ENCODE measurements at regions not wholly inside any gene's neighbourhood (a gene's known extent, or its start where the extent isn't known, plus 50 kb on each side); places are given as distances from the start of the nearest gene placed in this dataset.

DNA sequence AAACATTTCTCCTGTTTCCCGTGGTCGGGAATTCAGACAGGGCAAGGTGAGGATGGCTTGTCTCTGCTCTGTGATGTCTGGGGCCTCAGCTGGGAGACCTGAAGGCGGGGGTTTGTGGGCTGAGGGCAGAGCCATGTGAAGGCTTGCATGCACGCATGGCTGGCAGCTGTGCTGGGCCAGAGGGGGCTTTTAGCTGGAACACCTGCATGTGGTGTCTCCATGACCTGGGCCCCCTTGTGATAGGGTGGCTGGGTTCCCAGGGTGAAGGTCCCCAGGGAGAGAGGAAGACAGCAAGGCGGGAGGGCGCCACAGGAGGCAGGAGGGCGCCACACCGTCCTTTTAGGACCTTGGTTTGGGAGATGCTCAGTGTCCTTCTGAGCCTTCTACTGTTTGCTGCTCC is 101.6 kb upstream of the PRR23E start:
- no peak for DNase-seq

GRCh38 chr3:127092368-127092767 is 100.6 kb upstream of the PRR23E start:
- DNase-seq: no peak

DNA sequence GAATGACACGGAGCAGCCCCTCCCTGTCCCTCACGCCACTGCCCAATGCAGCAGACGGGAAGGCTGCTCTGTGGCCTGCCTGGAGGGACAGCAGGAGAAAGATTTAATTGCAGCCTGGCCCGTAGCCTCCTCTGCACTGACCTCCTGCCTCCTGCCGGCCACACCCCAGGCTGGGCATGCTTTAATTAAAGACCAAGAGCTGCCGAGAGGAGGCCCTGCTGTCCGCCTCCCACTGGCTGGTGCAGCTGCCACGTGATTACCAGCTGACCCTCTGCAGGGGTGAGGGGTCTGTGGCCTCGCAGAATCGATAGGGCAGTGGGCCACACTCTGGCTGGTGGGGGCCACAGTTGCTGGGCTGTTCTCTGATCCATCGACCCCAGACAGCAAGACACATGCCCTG is 100.2 kb upstream of the PRR23E start:
- DNase-seq: no peak

GRCh38 chr3:127093312-127093711 is 99.6 kb upstream of the PRR23E start:
- DNase-seq: no peak

DNA sequence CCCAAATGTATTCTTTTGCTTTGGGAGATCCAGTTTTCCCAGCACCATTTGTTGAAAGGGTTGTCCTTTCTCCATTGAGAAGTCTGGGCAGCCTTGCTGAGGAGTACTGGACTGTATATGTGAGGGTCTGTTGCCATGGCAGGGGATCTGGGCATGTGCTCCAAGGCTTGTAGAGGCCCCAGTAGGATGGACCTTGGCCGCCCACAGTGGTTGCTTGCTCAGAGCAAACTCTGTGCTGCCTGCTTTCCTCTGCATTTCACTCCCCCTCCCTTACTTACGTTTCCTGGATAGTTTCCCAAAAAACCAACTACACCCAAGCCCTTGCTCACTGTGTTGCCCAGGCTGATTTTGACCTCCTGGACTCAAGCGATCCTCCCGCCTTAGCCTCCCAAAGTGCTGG is 97.2 kb upstream of the PRR23E start:
- DNase-seq: no peak

- no peak for DNase-seq
These were observed 96.5 kb upstream of the PRR23E start for GRCh38 chr3:127096256-127097071.

DNA sequence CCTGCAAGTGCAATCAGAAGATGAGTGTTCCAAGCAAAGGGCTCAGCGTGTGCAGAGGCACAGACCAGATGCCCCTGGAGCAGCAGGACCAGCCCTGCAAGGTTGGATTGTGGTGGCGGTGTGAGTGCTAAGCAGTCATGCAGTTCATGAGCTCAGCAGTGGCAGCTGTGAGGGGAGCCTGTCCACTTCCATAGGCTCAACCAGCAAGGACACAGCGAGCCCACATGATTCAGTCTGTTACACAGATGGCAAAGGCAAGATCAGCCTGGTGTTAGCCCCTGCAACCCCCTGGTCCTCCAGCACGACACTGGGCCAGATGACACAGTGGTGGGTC is 95.9 kb upstream of the PRR23E start:
- DNase-seq: no peak

- no peak for DNase-seq
These were observed 95.5 kb upstream of the PRR23E start for GRCh38 chr3:127097481-127097880.

- no peak for DNase-seq
These were observed 92.9 kb upstream of the PRR23E start for GRCh38 chr3:127099982-127100381.

- DNase-seq: no peak
These were observed 92.2 kb upstream of the PRR23E start for GRCh38 chr3:127100459-127101410.

- no peak for DNase-seq
These were observed 91.3 kb upstream of the PRR23E start for GRCh38 chr3:127101411-127102187.

- DNase-seq: no peak
These were observed 90.8 kb upstream of the PRR23E start for GRCh38 chr3:127102188-127102520.

DNA sequence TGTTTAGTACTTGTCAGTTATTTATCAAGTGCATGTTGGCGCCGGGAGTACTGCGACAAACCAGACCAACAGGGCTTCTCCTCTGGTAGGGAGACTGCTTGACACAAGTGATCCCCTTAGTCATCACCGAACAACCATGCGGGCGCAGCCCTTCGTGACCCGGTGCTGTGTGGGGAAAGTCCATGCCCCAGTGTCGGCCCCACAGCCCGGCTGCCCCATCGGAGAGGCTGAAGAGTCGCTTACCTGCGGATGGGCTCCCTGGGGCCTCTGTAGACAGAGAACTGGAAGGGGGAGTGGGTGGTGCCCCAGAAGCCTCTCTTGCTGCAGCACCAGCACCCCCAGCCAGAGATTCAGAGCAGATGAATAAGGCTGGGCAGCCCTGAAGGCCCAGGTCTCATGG is 90.3 kb upstream of the PRR23E start:
- DNase-seq: no peak

GRCh38 chr3:127103080-127103479 is 89.9 kb upstream of the PRR23E start:
- no peak for DNase-seq

GRCh38 chr3:127104586-127104985 is 88.3 kb upstream of the PRR23E start:
- no peak for DNase-seq

DNA sequence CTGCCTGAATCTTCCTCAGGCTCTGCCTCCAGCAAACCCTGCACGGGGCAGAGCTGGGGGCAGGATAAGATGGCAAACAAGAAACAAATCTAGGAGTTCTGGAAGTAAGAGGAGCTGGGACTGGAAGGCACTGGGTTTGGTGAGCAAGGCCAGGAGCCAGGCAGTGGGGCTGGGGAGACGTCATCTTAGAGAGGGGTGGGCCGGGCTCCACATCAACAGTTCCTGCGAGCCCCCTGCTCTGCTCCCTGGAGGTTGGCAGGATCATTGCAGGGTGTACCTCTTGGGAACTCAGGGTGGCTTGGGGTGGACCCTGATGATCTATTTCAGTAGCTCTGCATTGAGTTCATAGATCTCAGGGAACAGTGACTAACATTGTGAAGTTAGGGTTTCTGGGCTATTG is 87.3 kb upstream of the PRR23E start:
- no peak for DNase-seq

GRCh38 chr3:127106053-127106452 is 86.9 kb upstream of the PRR23E start:
- no peak for DNase-seq

GRCh38 chr3:127106456-127106855 is 86.5 kb upstream of the PRR23E start:
- no peak for DNase-seq

- DNase-seq: no peak
These were observed 85.9 kb upstream of the PRR23E start for GRCh38 chr3:127107002-127107401.

DNA sequence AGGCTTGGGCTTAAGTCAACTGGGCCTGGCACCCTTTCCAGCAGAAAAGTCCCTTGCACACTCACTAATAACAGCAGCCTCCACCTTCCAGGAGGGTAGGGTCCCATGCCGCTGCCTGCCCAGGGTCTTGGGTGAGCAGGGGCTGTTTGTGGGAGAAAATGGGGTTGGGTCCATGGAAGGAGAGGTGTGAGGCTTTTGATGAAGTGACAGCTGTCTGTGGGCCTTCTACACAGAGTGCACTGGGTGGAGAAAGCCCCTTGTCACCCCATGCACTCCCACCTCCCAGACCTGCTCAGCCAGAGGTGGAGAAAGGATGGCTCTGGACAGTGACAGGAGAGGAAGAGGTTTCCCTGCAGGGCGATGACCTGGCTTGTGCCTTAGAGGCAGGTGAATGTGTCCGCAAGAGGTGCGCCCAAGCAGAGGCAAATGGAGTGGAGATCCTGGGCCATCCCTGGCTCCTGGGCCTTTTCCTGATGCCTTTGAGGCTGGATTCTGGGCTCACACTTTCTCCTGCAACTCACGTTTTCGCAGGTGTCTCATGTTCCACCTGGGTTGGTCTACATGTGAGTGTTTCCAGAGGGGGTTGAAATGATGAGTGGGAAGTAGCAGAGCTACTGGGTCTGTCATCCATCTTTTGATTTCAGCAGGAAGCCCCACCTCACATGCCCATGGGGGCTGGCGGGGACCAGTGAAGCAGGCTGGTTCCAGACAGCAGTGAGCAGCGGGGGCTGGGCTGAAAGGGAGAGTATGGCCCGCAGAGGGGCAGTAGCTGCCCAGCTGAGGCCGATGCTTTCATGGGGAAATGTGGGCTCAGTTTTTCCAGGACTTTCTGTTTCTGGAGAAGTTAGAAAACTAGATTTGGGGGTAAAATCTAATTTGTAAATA is 85.2 kb upstream of the PRR23E start:
- no peak for DNase-seq

DNA sequence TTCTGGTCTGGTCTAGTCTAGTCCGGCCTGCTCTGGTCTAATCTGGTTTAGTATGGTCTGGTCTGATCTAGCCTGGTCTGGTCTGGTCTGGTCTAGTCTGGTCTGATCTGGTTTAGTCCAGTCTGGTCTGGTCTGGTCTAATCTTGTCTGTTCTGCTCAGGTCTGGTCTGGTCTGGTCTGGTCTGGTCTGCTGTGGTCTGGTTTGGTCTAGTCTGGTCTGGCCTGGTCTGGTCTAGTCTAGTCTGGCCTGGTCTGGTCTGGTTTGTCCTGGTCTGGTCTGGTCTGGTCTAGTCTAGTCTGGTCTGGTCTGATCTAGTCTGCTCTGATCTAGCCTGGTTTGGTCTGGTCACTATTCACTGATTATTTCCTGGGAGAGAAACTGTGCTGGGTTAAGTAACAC is 84.1 kb upstream of the PRR23E start:
- no peak for DNase-seq

- DNase-seq: no peak
These were observed 81.8 kb upstream of the PRR23E start for GRCh38 chr3:127110982-127111693.
